MCF 10A (cell line): ENCODE measurements at regions not wholly inside any gene's neighbourhood (a gene's known extent, or its start where the extent isn't known, plus 50 kb on each side); places are given as distances from the start of the nearest gene placed in this dataset.

ENCODE experiments used
- BruUV-seq: library from RNA; stranded (reverse); fragments of 400-500 nt; replicated peaks from 2 replicates; lab custom pipeline; 2021; lab: Mats Ljungman, UMichigan
- CTCF ChIA-PET: fragments of 300-600 bp; sonication (Branson Sonifier 250); formaldehyde crosslinking; extraction: SDS; loops from one replicate; lab custom pipeline; 2021; ENCODE audit warnings: antibody characterized with exemption, inconsistent platforms; lab: Yijun Ruan, JAX
- POLR2A ChIA-PET: fragments of 300-600, 350-650 bp; sonication (Branson Sonifier 250); formaldehyde crosslinking; extraction: SDS; loops from one replicate; lab custom pipeline; 2020; ENCODE audit warnings: antibody characterized with exemption, inconsistent platforms; lab: Yijun Ruan, JAX
- DNase-seq: peaks from one replicate; pipeline ENCODE4 v3.0.0-alpha.2; 2018; ENCODE audit not compliant: unreplicated experiment
- H3K27ac Mint-ChIP-seq: one replicate; pipeline ENCODE4 v1.8.0; 2022; ENCODE audit warnings: mild to moderate bottlenecking, low read depth, mixed read lengths; ENCODE audit not compliant: unreplicated experiment
- H3K27me3 Mint-ChIP-seq: one replicate; pipeline ENCODE4 v1.8.0; 2022; ENCODE audit warnings: mixed read lengths; ENCODE audit not compliant: insufficient read depth, unreplicated experiment
- H3K36me3 Mint-ChIP-seq: one replicate; pipeline ENCODE4 v1.8.0; 2022; ENCODE audit warnings: mild to moderate bottlenecking, moderate library complexity, mixed read lengths; ENCODE audit not compliant: insufficient read depth, unreplicated experiment
- H3K4me1 Mint-ChIP-seq: one replicate; pipeline ENCODE4 v1.8.0; 2022; ENCODE audit warnings: mixed read lengths; ENCODE audit not compliant: insufficient read depth, unreplicated experiment
- H3K4me3 Mint-ChIP-seq: one replicate; pipeline ENCODE4 v1.8.0; 2022; ENCODE audit warnings: mild to moderate bottlenecking, moderate library complexity, mixed read lengths; ENCODE audit not compliant: unreplicated experiment
- H3K9me3 Mint-ChIP-seq: one replicate; pipeline ENCODE4 v1.8.0; 2022; ENCODE audit warnings: mixed read lengths; ENCODE audit not compliant: unreplicated experiment
- CTCF ChIP-seq: fragments of 200-600 bp; IDR thresholded peaks from one replicate; pipeline ENCODE4 v1.8.0; 2022; ENCODE audit warnings: antibody characterized with exemption, mild to moderate bottlenecking; ENCODE audit not compliant: unreplicated experiment
- intact Hi-C: fragments of 100-400 bp; cut with micrococcal nuclease; formaldehyde crosslinking; loops from 2 replicates; pipeline ENCODE4 v1.14.1; 2022

GRCh38 chr2:214876815-214877214 is 67.3 kb upstream of the BARD1 start:
- Mint-ChIP-seq H3K27ac (no peak overlapping the region), H3K4me3 (no peak overlapping the region), H3K9me3 (no peaks in the 10 kb centered on the region), H3K36me3 (no peaks in the 10 kb centered on the region), H3K4me1 (no peaks in the 10 kb centered on the region), H3K27me3 (no peaks in the 10 kb centered on the region)
- no TSS peak for BruUV-seq
- no peak for DNase-seq
- intact Hi-C loops, result no loop called here
- CTCF ChIA-PET, result interaction anchor here (0.5 kb wide), 1 partner anchor 336 kb away, joined by 3 read pairs; no protein-coding TSS in a partner anchor
- TF ChIP-seq CTCF, result no peak
- POLR2A ChIA-PET, result no interaction called here

GRCh38 chr2:214874694-214875093 is 65.2 kb upstream of the BARD1 start:
- no TSS peak for BruUV-seq
- Mint-ChIP-seq H3K36me3 (no peaks in the 10 kb centered on the region), H3K27ac (no peak overlapping the region)

GRCh38 chr2:214865400-214865799 is 55.9 kb upstream of the BARD1 start:
- peaks cover 7% of the 10 kb centered on the region for H3K9me3 Mint-ChIP-seq
- ChIA-PET CTCF (no interaction called here), POLR2A (no interaction called here)
- no peak for DNase-seq
- TF ChIP-seq CTCF, result no peak
- H3K4me3 Mint-ChIP-seq, result no peak overlapping the region
- H3K27ac Mint-ChIP-seq, result no peak overlapping the region
- intact Hi-C loops, result no loop called here
- peaks cover 7% of the 10 kb centered on the region for H3K36me3 Mint-ChIP-seq
- no TSS peak for BruUV-seq
- H3K4me1 Mint-ChIP-seq, result no peaks in the 10 kb centered on the region
- H3K27me3 Mint-ChIP-seq, result no peaks in the 10 kb centered on the region

More at GRCh38 chr2:214874694-214875093, 65.2 kb upstream of the BARD1 start:
- Mint-ChIP-seq H3K4me1 (no peaks in the 10 kb centered on the region), H3K27me3 (no peaks in the 10 kb centered on the region), H3K9me3 (no peaks in the 10 kb centered on the region), H3K4me3 (no peak overlapping the region)
- TF ChIP-seq CTCF, result no peak
- POLR2A ChIA-PET, result interaction anchor here (0.6 to 0.7 kb wide), 2 partner anchors 20 to 36 kb away, joined by 3 read pairs; no protein-coding TSS in a partner anchor
- no peak for DNase-seq
- intact Hi-C loops, result no loop called here
- CTCF ChIA-PET, result no interaction called here
